ENCODE measurements at regions not wholly inside any gene's neighbourhood (a gene's known extent, or its start where the extent isn't known, plus 50 kb on each side); places are given as distances from the start of the nearest gene placed in this dataset.
A peak's percentile ranks its signal among the peaks of the same experiment; 100 is the strongest.

GRCh38 chr3:184440151-184440550 lies 60.3 kb downstream of the CHRD start:
- TF ChIP-seq, protein P1, sequence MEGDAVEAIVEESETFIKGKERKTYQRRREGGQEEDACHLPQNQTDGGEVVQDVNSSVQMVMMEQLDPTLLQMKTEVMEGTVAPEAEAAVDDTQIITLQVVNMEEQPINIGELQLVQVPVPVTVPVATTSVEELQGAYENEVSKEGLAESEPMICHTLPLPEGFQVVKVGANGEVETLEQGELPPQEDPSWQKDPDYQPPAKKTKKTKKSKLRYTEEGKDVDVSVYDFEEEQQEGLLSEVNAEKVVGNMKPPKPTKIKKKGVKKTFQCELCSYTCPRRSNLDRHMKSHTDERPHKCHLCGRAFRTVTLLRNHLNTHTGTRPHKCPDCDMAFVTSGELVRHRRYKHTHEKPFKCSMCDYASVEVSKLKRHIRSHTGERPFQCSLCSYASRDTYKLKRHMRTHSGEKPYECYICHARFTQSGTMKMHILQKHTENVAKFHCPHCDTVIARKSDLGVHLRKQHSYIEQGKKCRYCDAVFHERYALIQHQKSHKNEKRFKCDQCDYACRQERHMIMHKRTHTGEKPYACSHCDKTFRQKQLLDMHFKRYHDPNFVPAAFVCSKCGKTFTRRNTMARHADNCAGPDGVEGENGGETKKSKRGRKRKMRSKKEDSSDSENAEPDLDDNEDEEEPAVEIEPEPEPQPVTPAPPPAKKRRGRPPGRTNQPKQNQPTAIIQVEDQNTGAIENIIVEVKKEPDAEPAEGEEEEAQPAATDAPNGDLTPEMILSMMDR (IDR thresholded peaks at IDR 0.05; ENCODE audit: insufficient read depth, low read depth, low read length): no peak
- H3K4me3 ChIP-seq (ENCODE audit: low read depth, low read length): no peak overlapping the region
- no peak for DNase-seq (ENCODE audit: low read depth)

GRCh38 chr3:184441202-184441900 lies 61.5 kb downstream of the CHRD start:
- TF ChIP-seq, protein P1 (IDR thresholded peaks at IDR 0.05; ENCODE audit: insufficient read depth, low read depth, low read length): no peak
- DNase-seq (ENCODE audit: low read depth): no peak
- H3K4me3 ChIP-seq (ENCODE audit: low read depth, low read length): no peak overlapping the region

- no peak for DNase-seq (ENCODE audit: low read depth)
- H3K4me3 ChIP-seq (ENCODE audit: low read depth, low read length): no peak overlapping the region
- TF ChIP-seq, protein P1 (IDR thresholded peaks at IDR 0.05; ENCODE audit: insufficient read depth, low read depth, low read length): no peak
Observed at GRCh38 chr3:184443364-184443763, 63.5 kb downstream of the CHRD start.

DNA sequence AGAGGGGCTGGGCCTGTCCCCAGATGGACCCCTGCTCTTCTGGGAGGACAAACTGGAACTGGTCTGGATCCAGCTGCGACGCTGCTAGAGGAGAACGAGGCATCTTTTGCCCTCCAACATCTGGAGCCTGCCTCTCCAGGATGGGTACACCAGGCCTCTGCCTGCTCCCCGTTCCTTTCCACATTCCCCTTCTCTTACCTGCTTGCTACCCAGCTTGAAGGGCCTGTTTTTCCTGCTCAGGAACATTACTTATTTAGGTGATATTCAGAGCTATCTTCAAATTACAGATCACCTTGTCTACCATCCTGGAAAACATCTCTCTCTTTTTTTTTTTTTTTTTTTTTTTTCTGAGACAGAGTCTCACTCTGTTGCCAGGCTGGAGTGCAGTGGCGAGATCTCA lies 64.0 kb downstream of the CHRD start:
- TF ChIP-seq, protein P1 (IDR thresholded peaks at IDR 0.05; ENCODE audit: insufficient read depth, low read depth, low read length): no peak
- no peak overlapping the region for H3K4me3 ChIP-seq (ENCODE audit: low read depth, low read length)
- DNase-seq (ENCODE audit: low read depth): no peak

- no peak overlapping the region for H3K4me3 ChIP-seq (ENCODE audit: low read depth, low read length)
- peak; percentile 15 for DNase-seq (ENCODE audit: low read depth)
- TF ChIP-seq, protein P1 (IDR thresholded peaks at IDR 0.05; ENCODE audit: insufficient read depth, low read depth, low read length): no peak
Observed at GRCh38 chr3:184448321-184449160, 68.7 kb downstream of the CHRD start.

DNA sequence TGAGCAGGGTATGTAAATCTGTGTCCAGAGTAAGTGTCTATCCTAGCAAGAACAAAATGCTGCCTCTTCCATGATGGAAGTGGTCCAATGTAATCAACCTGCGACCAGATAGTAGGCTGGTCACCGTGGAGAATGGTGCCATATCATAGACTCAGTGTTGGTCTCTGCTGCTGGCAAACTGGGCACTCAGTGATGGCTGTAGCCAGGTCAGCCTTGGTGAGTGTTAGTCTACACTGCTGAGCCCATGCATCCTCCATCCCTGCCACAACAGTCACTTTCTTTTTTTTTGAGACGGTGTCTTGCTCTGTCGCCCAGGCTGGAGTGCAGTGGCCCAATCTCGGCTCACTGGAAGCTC lies 69.3 kb downstream of the CHRD start:
- no peak overlapping the region for H3K4me3 ChIP-seq (ENCODE audit: low read depth, low read length)
- no peak for DNase-seq (ENCODE audit: low read depth)
- TF ChIP-seq, protein P1 (IDR thresholded peaks at IDR 0.05; ENCODE audit: insufficient read depth, low read depth, low read length): no peak

Data from fibroblast of villous mesenchyme (primary cell).